Caki2 (cell line): ENCODE measurements at regions not wholly inside any gene's neighbourhood (a gene's known extent, or its start where the extent isn't known, plus 50 kb on each side); places are given as distances from the start of the nearest gene placed in this dataset.
"Not testable (repeated sequence)": the region's sequence is repeated elsewhere in the genome, so short reads cannot be mapped to it uniquely, and the experiment has no call there.

ENCODE experiments used
- DNase-seq: peaks from one replicate; pipeline ENCODE4 v3.0.0-alpha.2; 2015; ENCODE audit warnings: low read depth
- in situ Hi-C: cut with HindIII; loops from 2 replicates; pipeline ENCODE4 v1.10.0; 2016; ENCODE audit warnings: low sequenced_read_pairs, low pct_unique_long_range_greater_than_20kb, mixed read lengths

GRCh38 chr1:245070836-245071615 lies 83.8 kb upstream of the KIF26B start:
- in situ Hi-C loops: no loop called here
- no peak for DNase-seq

GRCh38 chr1:245067257-245067656 lies 87.5 kb upstream of the KIF26B start:
- no peak for DNase-seq
- in situ Hi-C loops: no loop called here

- DNase-seq: no peak
- in situ Hi-C loops: no loop called here
These were observed 92.0 kb upstream of the KIF26B start for GRCh38 chr1:245062741-245063305.

GRCh38 chr1:245061808-245062207 lies 93.0 kb upstream of the KIF26B start:
- in situ Hi-C loops, DNase-seq: not testable (repeated sequence)

GRCh38 chr1:245060684-245061374 lies 94.0 kb upstream of the KIF26B start:
- DNase-seq: no peak
- in situ Hi-C loops: no loop called here

GRCh38 chr1:245059806-245060424 lies 94.9 kb upstream of the KIF26B start:
- in situ Hi-C loops: no loop called here

GRCh38 chr1:245058882-245059281 lies 95.9 kb upstream of the KIF26B start:
- in situ Hi-C loops: no loop called here
- no peak for DNase-seq

More at GRCh38 chr1:245059806-245060424, 94.9 kb upstream of the KIF26B start:
- no peak for DNase-seq

GRCh38 chr1:245058436-245058835 lies 96.3 kb upstream of the KIF26B start:
- in situ Hi-C loops: no loop called here
- no peak for DNase-seq

- in situ Hi-C loops: no loop called here
- DNase-seq: no peak
These were observed 97.9 kb upstream of the KIF26B start for GRCh38 chr1:245056913-245057312.

- in situ Hi-C loops, DNase-seq: not testable (repeated sequence)
These were observed 98.5 kb upstream of the KIF26B start for GRCh38 chr1:245056296-245056695.

- no peak for DNase-seq
- in situ Hi-C loops: no loop called here
These were observed 99.0 kb upstream of the KIF26B start for GRCh38 chr1:245055752-245056151.

GRCh38 chr1:245054507-245055270 lies 100.1 kb upstream of the KIF26B start:
- in situ Hi-C loops: no loop called here
- DNase-seq: no peak

GRCh38 chr1:245054105-245054504 lies 100.7 kb upstream of the KIF26B start:
- DNase-seq: no peak
- in situ Hi-C loops: no loop called here

GRCh38 chr1:245052258-245052657 lies 102.5 kb upstream of the KIF26B start:
- DNase-seq: no peak
- in situ Hi-C loops: no loop called here

- no peak for DNase-seq
- in situ Hi-C loops: no loop called here
These were observed 103.2 kb upstream of the KIF26B start for GRCh38 chr1:245051349-245052221.

- DNase-seq: no peak
- in situ Hi-C loops: no loop called here
These were observed 108.0 kb upstream of the KIF26B start for GRCh38 chr1:245046769-245047168.

GRCh38 chr1:245046315-245046714 lies 108.5 kb upstream of the KIF26B start:
- in situ Hi-C loops: no loop called here
- DNase-seq: no peak
